NCI-H345 treated with DMSO at 0.1 percent for 48 hours (cell line): ENCODE measurements at regions not wholly inside any gene's neighbourhood (a gene's known extent, or its start where the extent isn't known, plus 50 kb on each side); places are given as distances from the start of the nearest gene placed in this dataset.

ENCODE experiments used
- DNase-seq: peaks from one replicate; lab custom pipeline; 2025; ENCODE audit not compliant: unreplicated experiment; lab: John Stamatoyannopoulos, UW

DNA sequence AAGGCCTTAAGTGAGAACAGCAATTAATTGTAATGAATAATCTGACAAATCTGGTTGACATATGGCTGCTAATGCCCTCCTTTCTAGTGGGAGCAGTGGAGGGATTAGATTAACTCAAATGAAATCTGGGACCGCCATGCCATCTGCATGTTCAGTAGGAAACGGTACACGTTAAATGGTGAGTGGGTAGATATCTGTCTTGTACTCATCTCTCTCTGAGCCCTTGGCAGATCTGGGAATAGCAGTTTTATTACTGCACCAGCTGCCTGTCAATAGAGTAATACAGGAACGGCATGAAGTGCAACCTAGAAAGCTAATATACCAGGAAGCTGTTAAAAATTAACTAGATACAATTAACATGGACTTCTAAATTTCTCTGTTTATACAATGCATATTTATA, 258.8 kb downstream of the GPD2 start:
- DNase-seq: no peak

DNA sequence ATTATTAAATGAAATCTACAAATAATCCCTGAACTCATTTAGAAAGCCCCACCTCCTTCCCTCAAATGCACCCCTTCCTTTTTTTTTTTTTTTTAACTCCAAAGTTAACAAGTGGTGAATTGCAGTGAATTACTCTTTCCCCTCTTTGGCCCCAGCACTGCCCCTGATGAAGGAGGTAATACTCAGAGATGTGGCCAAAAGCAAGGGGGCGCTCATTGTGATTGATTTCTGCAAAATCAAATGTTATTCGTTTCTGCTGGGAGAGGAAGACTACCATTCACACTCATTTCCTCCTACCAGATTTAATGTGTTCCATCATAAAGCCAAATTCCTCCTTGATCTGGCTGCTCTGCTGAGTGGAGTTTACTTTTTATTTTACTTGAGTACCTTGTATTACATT, 259.4 kb downstream of the GPD2 start:
- no peak for DNase-seq

DNA sequence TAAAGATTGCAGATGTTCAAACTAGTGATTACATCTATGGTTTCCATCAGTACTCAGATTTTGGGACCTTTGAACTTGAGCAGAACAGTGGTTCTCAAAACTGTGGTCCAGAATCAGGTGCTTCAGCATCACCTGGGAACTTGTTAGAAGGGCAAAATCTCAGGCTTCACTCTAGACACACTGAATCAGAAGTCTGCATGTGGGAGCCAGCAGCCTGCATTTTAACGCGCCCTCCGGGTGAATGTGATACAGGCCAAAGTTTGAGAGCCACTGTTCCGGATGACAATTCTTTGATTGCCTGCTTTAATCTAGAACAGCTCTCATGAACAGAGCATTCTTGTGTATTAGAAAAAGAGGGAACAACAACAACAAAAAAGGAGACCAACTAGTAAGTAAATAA, 261.7 kb downstream of the GPD2 start:
- DNase-seq: no peak

DNA sequence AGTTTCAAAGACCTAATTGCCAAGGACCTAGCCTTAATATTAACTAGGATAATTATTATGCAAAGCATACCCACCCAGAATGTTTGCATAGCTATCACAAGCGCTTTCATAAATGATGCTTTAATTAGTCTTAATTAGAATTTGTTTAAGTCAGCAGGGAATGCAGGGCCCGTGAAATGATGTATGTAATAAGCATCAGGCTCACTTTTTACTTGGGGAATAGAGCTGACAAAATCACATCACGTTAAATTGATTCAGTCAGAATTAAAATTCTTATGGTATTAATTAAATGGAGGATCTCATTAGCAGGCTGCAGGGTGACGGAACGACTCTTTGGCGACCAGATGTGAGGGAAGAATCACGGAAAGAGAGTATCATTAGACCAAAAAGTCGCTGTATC, 264.5 kb downstream of the GPD2 start:
- DNase-seq: no peak

DNA sequence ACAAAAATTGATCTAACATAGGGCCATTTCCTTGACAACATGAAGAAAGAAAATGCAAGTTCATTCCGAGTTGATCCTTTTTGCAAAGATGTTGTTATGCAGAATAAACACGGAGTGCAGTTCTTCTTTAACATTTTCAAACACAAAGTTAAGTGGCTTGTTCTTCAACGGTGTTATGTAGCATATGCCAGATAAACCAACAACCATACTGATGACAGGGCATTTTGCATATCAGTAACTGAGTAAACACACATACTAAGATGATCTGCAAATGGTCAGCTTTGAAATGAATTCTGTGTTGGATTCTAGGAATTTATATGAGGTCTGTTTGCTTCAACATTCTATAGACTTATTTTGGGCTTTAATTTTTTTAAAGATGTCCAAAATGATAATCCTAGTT, 266.4 kb downstream of the GPD2 start:
- no peak for DNase-seq

DNA sequence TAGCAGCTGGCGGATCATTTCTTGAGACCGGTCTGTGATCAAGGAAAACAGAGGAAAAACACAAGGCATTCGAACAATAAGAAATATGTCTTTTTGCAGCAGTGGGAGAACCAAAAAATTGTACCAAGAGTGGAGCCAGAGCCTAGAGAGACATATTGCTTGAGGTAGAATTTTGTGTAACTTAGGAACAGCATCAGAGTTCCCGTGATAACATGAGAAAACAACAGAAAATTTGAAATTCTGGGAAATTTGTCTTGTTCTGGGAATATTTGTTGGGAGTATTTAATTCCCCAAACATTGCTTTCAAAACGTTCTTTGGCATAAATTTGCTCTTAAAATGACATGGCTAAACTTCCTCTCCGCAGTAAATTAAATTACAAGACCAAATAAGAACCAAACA, 267.5 kb downstream of the GPD2 start:
- DNase-seq: no peak

DNA sequence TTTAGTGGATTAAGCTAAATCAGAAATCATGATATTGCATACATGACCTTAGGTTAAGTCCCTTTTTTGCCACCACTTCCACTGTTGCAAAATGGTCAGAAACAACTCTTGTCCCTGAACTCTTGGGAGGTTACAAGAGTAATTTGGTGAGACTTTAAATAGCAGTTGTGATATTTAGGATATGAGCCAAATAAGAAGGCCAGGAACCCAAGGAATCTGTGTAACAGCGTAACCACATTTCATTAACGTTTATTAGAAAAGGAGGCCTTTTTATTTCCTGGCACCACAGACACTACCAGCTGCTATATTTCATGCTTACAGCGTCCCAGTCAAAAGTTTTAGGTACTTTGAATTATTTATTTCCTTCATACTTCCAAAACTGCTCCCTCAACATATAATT, 268.0 kb downstream of the GPD2 start:
- DNase-seq: no peak

DNA sequence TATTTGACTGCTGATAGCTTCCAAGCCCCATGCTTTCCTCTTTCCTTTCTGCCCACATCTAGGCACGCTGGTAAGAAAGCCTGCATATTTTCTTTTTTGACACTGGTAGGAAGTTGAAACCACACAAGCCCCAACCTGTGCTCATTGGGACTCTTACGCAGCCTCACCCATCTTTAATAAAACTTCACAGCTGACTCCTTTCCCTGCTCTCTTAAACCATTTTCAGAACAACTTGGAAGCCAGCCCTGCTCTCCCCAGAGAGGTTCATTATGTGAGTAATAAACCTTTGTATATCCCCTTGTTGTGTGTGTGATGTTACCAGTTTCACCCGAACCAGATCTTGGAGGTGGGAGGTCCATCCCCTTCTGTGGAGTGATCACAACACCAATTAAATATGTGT, 268.4 kb downstream of the GPD2 start:
- DNase-seq: no peak

DNA sequence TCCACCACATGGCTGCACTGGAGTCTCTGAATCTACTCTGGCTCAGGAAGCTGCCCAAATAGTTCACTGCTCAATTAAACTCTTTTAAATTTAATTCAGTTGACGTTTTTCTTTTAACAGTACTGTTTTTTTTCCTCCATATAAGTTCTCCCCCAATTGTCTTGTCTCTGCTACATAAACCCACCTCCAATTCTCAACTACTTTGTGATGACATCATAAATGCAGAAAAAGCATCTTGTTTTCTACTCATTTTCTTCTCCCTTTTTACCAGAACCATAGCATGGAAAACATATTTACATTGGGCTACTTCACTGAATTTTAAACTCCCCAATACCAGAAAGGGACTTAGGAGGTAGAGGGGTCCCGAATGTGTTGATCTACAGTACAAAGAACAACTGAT, 270.4 kb downstream of the GPD2 start:
- no peak for DNase-seq

DNA sequence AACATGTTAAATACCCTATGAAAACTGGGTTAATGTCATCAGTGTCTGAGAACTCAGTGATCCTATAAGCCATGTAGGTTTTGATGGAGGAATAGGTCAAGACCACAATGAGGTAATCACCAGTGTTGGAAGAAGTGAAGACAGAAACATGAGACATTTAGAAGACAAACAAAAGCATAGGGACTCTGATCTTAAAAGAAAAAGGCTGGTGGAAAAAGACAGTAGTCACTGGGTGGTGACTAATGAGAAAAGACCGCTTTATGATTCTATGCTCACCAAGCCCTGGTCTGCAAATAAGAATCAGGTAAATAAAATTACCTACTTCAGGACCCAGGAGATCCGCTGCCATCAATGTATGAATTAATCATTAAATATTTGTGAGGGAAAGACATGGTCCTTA, 271.9 kb downstream of the GPD2 start:
- no peak for DNase-seq

DNA sequence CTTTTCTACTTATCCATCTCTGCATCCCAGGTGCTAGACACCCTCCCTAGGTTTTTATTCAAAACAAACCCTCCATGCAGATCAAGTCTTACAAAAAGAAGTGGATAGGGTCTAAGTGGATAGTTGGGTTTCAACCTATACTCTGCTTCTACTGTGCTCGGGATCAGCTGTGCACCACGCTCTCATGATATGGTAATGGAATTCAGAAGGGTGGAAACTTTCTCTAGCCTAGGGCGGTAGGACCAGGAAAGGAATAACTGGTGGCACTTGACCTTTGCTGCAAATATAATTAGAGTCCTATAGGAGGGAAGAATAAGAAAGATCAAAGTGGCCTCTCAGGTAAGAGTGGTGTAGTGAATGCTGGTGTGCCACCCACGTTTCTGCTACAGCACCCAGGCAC, 272.9 kb downstream of the GPD2 start:
- no peak for DNase-seq

DNA sequence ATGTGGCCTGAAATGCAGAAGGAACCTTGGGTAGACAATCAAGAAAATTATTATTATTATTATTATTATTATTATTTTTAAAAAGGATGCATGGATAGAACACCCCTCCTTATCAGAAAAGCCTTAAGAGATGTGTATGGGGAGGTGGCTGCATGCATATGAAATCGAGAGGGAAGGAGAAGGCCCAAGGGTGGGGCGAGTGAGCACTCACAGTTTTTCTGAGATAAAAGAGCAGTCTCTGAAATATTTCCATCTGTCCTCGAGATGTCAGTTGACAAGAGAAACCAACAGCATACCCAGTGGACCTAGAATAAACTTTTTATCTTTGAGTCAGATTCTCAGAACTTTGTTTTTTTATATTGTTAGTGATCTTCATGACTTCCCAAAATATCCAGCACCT, 282.9 kb downstream of the GPD2 start:
- DNase-seq: no peak

DNA sequence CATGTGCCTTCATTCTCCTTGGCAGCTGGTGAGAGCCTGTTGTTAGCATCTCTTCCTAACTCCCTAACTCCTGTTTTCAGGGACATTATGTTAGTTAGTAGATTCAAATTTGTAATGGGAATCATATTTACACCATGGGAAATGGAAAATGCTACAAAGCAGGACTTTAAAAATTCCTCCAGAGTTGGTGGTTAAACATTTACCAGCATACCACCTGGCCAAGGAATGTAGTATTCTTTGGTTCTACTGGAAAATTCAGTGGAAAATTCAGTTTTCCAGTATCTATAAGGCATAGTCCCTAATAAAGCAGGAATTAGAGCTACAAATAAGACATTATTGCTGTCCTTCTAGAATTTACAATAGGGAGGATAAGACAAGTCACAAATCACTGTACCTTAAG, 291.7 kb downstream of the GPD2 start:
- no peak for DNase-seq

DNA sequence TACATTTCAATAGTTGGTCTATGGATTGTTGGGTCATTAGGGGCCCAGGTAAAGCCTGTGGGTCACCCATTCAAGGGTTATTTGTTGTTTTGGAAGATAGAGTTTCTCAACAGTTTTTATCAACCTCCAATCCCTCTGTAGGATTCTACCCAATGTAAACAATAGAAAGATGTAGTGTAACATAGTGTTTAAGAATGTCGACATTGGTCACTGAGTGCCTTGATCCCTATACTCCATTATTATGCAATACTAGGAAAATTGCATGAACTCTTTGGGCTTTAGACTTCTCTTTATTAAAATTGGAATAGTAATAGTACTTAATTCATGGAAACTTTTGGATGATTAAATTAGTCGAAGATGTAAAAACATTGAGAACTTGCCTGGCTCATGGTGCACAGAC, 292.1 kb downstream of the GPD2 start:
- no peak for DNase-seq

DNA sequence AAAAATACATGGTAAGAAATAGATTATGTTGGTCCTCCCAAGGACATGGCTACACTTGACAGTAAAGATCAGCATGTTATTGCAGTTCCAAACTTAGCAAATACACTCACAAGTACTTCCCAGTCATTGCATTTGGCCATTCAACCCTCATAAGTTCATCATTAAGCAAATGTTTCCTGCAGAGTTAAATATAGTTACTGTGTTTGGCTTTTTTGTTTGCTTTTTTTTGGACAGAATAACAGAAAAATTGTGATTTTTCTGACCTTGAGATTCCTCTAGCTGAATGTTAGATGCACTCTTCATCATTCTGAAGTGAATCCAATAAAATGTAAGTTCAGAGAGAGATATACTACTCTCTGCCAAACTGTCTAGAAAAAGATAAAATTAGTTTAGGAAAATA, 295.3 kb downstream of the GPD2 start:
- DNase-seq: no peak

DNA sequence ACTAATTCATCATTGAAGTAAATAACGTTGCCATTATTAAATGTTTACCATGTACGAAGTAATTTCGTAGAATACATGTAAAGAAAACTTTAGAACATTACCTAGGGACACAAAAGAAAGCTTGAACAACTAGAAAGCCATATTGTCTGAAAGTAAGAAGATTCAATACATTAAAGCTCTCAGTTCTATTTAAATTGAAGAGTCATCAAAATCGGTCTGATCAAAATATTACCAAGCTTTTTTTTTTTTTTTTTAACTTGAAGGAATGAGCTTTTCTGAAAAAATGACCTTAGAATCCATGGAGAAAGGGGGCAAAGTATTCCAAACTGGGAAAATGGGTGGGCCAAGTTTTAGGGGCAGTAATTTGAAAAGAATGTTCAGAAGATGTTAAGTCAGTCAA, 300.8 kb downstream of the GPD2 start:
- no peak for DNase-seq

DNA sequence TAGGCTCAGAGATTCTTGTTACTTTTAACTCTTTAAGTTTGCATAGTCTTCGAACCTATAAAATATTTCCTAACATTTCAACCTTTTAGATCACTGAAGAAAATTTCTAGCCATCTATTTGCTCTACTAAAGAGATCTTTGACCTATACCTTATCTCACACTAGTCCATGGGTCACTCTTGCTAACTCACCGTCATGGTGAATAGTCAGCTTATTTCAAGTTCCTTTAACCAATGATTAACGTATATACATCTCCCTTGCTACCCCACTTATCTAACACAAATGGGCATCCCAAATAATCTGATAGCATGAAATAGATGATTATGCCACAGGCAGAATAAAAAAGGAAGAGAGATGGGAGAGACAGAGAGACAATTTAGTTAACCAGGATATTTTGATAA, 303.1 kb downstream of the GPD2 start:
- DNase-seq: no peak

DNA sequence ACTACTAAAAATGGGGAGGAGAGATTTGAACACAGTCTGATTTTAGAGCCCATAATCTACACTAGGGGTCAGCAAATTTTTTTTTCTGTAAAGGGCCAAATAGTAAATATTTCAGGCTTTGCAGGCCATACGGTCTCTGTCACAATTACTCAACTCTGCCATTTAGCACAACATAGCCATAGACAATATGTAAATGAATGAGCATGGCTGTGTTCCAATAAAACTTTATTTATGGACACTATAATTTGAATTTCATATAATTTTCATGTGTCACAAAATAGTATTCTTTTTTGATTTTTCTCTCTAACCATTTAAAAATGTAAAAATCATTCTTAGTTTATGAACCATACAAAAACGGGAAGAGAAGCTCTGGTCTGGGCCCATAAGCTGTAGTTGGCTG, 309.4 kb downstream of the GPD2 start:
- DNase-seq: no peak

DNA sequence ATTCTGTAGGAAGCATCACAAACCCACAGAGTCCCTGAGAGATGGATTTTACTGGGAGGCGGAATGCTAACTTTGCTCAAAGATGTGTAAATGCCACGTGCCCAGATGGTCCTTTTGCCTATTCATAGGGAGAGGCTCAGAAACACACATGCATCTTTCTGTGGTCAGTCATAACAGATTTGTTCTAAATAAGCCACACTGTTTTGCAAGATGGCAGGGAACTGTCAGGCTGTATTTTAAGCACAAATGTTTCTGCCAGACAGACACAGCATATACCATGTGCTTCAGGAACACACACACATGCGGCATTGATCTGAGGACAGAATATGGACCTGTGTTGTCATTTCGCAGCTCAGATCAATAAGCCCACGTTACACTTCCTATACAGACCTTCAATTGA, 312.0 kb downstream of the GPD2 start:
- DNase-seq: no peak

DNA sequence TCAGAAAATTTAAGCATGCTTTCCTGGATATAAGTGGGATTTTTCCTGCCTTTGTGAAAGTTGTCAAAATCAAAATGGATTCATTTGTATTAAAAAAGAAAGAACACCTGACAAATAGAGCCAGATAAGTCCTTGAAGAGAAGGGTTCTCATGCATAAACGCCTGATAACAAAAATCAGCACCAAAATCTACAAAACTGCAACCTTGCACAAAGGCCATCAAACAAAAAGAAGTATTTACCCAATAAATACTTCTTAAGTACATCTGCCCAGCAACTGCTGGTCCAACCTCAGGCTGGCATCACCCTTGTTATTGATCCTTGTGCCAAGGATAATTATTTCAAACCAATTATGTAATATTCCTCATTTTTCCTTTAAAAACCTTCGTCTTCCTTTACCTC, 315.9 kb downstream of the GPD2 start:
- DNase-seq: no peak

DNA sequence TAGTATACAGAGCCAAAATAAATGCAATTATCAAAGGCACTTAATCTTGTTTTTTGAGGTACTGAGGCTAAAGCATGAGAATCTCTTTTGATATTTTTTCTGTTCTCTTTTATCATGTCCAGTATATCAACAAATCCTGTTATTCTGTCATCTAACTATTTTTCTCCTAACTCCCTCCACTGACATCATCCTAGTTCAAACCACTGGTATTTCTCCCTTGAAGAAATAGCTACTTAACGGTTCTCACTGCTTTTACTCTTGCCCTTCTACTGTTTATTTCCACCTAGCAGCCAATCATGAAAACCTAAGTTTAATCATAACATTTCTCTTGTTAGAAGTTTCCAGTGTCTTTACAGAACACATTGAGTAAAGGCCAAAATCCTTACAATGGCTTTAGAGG, 317.6 kb downstream of the GPD2 start:
- DNase-seq: no peak

DNA sequence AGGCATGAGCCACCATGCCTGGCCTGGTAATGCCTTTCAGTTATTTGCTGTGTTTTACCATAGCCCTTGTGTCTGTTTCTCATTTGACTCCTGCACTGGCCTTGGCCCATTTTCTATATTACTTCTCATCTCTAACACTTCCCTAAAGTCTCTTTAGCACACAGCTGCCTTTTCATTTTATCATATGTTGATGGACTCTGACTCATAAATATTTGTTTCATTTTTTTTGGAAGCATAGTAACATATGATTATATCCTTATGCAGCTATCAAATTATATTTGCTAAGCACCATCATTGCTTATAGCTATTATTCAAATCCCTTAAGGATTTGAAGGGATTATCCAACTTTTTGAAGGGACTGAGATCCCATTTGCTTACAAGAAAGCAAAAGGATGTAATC, 320.3 kb downstream of the GPD2 start:
- DNase-seq: no peak

DNA sequence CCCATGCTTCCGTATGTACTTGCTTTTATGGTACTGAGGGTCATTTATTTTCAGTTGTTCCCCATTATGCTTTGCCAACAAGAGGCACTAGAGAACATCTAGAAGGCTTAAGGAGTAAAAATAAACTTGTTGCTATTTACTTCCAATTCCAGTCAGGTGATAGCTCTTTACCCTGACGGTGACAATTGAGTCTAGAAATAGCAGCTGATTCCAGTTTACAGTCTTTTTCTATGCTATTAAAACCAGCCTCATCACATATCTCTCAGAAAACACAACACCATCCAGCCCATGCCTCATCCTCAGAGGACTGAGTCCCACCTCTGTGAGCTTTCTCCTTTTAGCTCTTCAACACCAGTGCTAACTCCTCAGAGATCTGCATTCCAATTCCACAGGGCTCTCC, 327.0 kb downstream of the GPD2 start:
- DNase-seq: no peak

DNA sequence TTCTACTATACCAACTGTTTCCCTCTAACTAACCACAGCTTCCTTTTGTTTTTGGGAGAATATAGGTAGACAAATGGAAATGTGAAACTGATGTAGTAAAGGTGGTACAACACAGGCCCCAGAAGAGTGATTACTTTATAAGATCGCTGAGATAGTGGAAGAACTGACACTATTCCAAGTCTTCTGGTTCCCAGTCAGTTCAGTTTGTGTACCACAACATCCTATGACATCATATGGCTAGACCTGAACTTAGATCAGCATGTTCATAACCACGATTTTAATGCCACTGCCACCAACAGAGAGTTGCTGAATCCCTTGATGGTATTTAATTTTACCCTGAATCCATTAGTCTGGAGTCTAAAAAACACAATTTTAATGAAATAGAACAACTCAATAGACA, 328.9 kb downstream of the GPD2 start:
- no peak for DNase-seq
